T follicular helper cell (primary cell): ENCODE measurements at regions not wholly inside any gene's neighbourhood (a gene's known extent, or its start where the extent isn't known, plus 50 kb on each side); places are given as distances from the start of the nearest gene placed in this dataset.

Source experiments
- DNase-seq: peaks from one replicate; pipeline ENCODE4 v3.0.0-alpha.2; 2020; ENCODE audit warnings: low read depth

DNA sequence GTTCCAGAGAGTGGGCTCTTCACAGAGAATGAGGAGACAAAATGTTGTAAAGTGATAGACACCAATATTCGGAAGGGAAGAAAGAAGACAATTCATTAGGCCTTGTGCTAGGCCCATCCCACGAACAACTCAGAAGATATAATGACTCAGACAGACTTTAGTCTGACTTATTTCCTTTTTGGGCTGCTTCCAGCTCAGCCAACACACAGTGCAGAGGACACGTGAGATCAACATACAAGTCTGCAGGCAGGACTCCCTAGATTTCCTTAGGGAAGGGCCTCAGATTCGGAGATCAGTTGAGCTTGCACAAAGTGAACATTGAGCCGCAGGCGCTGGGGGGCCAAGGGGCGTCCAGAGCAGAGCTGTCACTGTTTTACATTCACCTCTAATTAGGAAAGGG is 290.7 kb upstream of the TENM3 start:
- no peak for DNase-seq

DNA sequence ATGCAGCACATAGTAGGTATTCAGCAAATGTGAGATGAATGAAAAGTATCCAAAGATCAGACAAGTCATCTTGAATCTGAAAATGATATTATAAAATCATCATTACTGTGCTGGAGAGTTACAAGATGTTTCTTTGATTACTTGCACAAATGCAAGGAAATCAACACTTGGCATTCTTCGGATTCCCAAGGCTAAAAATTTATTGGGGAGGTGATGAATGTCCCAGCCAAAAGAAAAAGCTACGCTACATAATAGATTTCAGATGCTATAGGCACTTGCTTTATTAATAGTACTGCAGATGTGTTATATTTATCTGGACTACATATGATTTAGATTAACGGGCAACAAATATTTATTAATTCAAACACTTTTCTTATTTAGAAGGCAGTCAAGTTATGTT is 286.7 kb upstream of the TENM3 start:
- no peak for DNase-seq

DNA sequence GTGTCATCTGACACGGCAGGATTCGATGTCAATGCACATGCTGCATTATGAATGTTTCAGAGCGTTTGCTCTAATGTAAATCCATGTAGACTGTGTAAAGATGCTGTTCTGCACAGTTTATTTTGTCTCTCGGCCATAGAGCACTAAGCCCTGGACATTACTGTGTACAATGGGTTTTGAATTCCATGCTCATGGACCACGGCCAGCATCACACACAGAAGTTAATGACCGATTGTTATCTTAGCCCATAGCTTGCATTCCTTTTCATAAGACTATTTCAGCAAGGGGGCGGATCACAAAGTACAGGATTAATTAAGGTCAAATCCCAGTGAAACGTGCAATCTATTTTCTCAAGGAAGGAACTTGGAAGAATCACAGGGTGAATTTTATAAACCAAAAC is 286.1 kb upstream of the TENM3 start:
- DNase-seq, result no peak

DNA sequence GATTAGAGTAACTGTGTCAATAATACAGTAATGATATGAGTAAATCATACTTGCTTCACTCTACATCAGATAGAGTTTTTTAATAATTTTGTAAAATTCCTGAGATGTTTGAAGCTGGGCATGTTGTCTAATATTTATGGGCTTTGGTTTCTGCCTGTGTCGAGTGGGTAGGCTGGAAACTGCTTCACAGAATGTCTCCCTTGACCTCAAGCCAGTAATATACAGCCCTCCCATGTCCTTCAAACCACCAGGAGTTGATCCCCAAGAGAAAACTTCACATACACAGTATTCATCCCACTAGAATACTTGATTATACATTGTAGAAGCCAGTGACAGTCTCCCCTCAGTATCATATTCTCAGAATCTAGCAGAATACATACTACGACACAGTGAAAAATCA is 284.8 kb upstream of the TENM3 start:
- no peak for DNase-seq

DNA sequence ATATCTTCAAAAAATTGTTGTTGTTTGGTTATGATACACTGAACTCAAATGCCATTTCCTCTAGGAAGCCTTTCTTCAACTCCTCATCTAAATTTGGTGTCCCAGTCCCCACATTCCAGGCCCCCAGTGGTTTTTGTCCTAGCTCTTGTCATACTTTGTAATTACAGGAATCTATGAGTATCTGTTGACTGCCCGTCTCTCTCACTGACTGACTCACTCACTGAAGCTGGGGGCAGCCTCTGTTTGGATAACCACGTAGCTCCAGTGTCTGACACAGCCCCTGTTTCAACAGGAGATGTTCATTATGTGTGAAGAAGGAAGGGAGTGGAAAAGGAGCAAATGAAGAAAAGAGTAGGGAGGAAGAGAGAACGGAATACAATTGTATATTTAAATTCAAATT is 284.1 kb upstream of the TENM3 start:
- DNase-seq, result no peak

DNA sequence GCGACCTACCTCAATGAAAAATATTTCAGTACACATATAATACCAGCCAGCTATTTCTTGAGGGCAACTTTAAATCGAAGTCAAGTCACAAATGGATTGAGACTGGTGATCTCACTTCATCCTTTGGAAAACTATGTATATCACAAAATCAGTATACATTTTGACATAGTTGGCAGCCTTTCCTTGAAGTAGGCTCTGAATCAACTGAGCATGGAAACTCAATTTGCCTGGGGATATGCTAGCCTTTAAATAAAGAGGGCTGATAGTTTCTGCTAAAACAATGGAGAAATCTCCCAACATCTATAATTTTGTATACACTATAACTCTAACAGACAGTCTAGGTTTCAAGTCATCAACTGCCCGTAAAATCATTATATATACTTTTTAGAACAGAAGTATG is 282.8 kb upstream of the TENM3 start:
- DNase-seq, result no peak

DNA sequence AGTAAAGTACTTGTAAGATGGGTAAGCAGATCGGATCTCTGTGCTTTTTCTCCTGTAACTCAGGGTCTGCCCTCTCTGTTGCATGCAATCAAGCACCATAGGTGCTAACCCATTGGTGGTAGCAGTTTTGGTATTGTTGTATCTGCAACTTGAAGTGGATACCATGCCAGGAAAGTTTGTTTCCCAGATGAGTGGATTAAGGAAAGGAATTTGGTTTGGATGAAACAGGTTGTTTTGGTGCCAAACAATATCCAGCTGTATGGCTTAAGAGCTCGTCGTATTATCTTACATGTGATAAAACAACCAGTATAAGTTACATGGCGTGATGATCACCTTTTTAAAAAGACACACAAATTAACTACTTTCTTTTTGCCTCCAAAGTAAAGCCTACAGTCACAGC is 280.9 kb upstream of the TENM3 start:
- no peak for DNase-seq

DNA sequence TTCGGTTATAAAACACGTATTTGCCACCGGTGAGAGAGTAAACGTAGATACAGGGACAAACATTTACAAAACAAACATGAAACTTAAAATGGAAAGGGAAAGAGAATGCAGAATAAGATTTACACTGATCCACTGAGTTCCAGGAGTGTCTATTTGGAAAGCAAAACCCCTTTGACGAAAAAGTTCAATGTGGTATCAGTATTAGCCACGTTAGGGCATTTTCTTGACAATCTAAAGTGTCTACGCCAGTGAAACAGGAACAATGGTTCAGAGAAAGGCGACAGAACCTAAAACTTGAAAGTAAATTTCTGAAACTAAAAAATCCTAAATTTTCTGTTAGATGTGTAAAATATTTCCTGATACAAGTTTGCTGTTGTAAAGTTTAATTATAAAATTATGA is 278.5 kb upstream of the TENM3 start:
- no peak for DNase-seq

DNA sequence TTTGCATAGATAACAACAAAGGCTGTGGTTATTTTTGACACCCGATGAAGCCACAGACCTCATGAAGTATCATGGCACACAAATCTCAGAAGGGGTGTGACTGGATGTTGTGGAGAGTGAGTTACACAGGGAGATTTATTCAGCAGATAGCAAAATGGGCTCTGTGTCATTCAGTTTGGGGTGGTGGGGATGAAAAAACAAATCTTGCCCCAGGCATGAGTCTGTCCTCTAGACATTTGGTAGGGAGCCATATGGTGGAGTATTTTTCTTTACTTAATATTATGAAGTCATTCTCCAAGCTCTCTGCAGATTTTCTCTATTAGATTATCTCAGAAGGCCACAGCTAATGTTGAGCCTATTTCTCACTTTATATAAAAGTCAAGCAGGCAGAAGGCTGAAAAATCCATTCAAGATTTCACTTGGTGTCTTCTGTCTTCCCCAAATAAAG is 277.1 kb upstream of the TENM3 start:
- no peak for DNase-seq

DNA sequence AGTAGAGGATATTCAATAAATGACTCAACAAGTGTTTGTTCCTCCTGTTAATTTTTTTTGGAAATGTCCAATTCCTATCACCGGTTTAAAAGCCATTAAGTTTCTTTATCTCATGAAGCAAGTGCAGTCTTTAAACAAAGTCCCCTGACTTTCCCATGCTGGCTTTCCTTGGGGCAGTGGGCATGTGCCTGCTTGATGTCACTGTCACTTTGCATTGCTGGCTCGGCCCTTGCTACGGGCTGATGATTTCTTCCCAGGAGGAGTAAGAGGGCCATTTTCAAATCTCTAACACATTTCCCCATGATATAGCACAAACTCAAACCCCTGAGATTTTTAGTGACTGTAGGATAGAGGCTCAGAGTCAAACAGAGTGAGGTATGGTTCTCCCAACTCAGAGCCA is 275.8 kb upstream of the TENM3 start:
- DNase-seq, result no peak

DNA sequence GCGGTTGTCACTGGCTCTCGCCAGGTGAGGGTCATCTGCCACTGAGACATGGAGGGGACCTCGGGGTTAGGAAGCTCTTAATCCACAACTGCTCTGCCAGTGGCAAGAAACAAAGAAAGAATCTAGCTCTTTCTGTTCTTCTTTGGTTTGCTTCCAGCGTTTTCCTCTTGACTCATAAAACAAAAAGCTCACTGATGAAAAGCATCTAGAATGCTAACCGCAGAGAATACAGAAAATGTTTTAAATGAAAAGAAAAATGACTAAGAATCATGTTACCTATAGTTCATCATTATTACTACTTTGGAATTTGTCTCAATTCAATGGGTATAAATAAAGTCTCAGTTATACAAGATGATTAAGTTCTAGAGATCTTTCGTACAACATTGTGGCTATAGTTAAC is 274.8 kb upstream of the TENM3 start:
- DNase-seq, result no peak

DNA sequence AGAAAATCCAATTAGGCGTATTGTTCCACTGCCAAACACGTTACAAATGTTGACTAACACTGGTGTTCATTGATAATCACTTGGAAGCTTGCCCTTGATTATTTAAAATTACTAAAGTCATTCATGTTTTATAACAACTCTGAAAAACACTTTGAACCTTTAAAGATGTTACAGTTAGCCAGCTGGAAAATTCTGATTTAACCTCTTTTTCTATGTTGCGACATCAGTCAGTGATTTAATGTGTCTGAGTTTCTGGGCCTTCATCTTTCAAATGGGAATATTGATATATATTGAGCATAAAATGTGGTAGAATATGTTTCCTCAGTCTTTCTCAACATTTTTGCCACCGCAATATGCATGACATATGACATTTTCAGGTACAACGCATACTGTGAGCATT is 274.1 kb upstream of the TENM3 start:
- DNase-seq, result no peak

DNA sequence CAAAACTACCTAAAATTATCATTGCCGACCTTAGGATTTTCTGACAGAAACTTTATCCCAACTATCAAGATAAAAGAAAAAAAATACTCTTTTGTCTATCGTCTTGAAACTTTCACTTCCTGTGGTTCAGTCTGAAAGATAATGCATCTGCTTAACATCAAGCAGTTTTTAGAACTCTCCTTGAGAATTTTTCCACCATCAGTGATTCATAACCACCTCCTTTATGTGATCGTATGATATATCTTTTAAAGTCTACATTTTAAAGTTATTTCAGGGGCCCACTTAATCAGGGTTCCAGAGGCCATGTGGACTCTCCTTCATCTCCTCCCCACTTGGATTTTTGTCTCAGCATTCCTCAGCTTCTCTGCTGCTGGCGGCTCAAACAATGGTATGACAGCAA is 272.8 kb upstream of the TENM3 start:
- no peak for DNase-seq

DNA sequence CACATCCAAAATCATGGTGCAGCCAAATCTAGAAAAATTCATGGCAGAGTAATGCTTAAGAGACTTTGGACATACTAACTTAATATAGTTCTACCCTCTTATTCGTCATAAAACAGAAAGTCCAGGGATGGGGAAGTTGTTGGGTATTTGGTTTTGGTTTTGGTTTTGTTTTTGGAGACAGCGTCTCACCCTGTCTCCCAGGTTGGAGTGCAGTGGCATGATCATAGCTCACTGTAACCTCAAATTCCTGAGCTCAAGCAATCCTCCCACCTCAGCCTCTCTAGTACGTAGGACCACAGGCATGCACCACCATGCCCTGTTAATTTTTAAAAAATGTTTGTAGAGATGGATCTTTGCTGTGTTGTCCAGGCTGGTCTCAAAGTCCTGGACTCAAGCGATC is 271.8 kb upstream of the TENM3 start:
- no peak for DNase-seq

DNA sequence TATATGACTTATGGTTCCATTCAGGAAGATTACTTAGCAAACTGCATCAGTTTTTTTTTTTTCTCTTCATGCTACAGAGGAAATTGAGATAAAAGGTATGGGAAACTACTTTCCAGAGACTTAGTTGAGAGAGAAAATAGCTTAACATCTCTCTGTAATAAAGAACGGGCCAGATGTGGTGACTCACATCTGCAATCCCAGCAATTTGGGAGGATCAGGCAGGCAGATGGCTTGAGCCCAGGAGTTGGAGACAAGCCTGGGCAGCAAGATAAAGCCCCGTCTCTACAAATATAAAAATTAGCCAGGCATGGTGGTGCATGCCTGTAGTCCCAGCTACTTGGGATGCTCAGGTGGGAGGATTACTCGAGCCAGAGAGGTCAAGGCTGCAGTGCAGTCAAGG is 271.2 kb upstream of the TENM3 start:
- no peak for DNase-seq

DNA sequence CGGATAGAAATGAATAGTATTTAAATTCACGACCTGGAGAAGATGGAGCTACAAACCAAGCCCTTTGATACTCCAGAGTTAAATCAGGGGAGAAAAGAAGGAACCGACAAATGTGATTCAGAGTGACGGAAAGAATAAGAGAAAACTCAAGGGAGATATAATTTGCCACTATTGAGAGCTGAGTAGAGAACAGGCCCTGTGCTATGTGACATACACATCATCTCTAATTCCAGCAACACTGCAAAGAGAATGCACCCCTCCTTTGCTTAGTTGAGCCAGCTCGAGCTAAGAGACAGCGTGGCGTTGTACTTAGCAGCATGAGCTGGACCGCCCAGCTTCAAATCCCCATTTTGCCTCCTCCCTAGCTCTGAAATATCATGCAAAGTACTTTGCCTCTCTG is 266.4 kb upstream of the TENM3 start:
- DNase-seq, result no peak

DNA sequence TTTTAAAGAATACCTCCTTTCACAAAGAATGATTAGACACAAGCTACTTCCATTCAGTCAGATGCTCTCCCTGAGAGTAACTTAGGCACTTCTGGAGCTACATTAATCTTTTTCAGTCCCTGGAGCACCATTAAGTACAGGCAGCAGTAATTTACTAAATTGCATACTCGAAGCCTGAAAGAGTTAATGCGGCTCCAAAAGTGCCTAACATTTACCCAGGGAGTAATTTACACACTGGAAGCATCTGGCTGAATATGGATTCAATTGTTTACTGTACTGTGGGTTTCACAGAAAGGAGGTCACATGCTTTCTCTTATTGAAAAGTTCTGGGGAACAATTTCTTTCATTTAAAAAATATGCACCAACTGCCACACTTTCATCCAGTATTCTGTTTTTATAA is 260.8 kb upstream of the TENM3 start:
- DNase-seq, result no peak

DNA sequence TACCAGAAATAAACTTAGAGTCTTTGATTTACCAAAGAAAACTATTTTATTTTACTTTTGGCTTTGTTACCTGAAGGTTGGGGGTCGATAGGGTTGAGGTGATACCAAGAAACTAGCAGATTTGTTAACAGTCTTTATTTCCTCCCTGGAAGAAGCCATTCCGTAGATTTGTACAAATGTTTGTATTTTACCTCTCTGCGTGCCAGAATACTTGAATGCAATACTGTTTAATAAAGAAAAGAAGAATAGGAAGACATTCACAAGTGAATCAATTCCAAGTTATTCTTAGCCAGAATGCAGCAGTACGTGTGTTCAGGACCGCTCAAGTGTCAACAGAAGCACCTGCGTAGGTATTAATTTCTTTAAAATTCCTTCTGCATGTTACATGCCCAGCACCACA is 260.3 kb upstream of the TENM3 start:
- DNase-seq, result no peak

DNA sequence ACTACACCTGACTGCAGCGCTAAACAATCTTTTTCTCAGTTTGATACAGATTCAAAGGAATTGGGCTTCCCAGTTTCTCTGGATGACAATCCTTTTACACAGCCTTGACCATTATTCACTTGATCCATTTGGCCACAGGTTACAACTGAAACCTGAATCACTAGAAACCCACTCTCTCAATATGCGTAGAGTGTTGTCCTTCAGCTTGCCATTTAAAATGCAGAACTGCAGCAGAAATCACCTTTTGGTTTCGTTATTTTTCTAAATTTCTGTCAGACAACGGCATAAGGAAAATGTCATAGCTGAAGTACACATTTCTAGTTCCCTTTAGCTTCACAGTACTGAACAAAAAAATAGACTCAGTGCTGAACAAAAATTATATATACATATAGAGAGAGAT is 255.8 kb upstream of the TENM3 start:
- DNase-seq, result no peak

DNA sequence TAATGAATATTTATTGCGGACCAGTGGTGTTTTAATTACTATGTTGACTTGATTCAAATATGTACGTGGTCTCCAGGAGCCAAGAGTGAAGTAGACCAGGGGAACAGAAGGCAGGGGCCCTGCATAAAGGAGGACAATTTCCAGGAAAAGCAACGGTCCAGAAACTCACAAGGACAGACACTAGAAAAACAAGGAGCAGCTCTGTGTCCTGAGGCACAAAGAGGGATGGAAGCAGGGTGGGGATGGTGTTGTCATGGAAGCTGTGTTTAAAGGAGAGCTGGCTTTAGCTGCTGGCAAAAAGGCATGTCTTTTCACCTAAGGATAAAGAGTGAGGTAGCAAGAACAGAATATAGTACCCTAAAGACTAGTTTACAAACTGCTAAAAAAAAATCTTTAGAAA is 254.1 kb upstream of the TENM3 start:
- no peak for DNase-seq

DNA sequence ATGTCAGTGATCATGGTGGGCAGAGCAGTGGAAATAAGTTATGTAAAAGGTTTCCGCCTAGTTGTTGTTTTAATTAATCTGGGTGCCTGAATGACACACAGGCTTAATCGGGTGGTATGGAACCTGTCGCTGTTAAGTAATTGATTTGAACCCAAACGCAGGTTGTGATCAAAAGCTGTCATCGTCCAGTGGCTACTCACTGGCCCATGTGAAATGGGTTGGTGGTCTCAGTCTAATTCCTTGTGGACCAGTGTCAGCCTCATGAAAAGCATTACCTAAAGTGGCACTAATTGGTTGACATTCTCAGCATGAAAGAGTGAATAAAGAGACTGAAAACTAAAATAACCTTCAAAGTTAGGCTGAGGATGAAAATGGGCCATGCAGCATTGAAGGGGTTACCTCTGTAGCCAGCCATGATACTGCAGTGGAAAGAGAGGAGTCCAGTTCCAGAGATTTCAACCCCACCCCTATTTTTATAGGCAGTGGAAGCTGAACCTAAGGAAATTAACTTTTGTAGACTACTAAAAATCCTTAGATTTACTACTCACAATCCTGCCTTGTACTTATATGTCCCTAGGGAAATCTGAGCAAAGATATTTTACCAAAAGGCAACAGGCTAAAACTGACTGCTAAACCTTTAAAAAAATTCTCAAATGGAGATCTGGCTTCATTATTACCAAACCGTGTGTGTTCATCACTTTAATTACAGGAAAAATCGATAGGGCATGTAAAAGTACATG is 251.7 kb upstream of the TENM3 start:
- DNase-seq, result no peak

DNA sequence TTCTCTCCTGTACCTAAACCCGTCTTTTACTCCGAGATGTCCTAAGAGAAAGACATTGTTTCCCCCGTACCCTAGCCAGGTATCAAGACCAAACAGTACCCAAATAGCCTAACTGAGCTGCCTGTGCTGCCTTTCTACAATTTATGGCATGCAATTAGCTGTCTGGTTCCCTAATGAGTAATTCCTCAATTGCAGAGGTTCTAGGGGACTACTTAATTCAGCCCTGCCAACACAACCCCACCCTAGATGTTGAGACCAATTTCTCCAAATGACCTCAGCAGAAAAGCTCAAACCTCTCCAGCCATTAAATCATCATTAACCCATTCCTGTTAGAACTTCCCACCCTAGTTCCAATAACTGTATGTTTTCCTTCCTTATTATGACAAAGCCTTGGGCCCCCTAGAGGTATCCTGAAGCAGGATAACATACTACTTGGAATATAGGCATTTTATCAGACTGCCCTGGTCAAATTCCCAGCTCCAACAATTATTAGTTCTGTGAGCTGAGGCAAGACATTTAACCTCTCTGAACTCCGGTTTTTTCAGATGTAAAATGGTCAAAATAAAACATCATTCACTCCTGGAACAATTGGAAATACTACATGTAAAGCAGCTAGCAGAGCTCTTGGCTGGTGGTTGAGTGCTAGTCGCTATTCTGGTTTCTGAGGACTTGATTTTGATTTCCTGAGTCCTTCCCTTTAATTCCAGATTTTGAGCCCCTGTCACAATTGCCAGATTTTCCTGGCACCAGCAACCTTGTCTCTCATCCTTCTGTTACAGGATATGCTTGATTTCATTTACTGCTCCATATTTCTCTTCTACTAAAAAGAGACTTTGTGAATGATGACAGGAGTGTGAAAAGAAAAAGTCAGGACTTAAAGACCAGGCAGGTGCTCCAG is 244.6 kb upstream of the TENM3 start:
- DNase-seq, result no peak

DNA sequence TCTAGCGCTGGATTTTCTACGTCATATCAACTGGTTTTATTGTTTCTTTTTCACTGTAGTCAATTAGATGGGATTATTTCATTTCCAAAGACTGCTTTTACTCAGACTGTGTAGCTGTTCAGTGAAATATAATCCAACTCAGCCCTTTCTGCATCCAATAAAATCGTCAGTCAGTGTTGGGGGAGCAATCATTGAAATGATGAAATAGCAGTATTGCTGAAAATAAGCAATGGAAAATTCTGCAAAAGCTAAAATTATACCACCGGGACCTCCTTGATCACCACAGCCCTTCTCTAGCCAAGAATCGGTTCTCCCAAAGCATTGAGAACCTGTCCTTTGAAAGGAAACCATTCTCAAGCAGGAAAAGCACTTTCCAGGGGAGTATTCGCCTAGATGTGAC is 243.1 kb upstream of the TENM3 start:
- no peak for DNase-seq

DNA sequence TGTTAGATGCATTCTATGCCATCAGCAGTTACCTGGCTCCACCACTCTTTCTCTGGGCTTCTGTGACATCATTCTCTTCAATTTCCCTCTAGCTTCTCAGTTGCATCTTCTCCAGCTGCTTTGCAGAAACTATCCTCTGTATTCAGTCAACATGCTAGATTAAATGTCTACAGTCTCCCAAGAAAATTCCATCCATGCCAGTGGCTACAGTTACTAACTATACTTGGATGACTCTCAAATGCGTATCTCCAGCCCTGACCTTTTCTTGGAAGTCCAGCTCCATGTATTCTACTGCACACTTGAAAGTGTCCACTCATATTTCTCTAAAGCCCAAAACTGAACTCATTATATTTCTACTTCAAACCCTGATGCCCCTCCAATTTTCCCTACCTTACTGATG is 232.3 kb upstream of the TENM3 start:
- DNase-seq, result no peak
